ENCODE measurements at regions not wholly inside any gene's neighbourhood (a gene's known extent, or its start where the extent isn't known, plus 50 kb on each side); places are given as distances from the start of the nearest gene placed in this dataset.

GRCh38 chr2:215851696-215852095, 161.7 kb downstream of the MREG start:
- no peak for TF ChIP-seq CTCF (IDR thresholded peaks at IDR 0.05; ENCODE audit: low read depth, low read length)
- DNase-seq (ENCODE audit: low read depth in 2 of 2): no peak
- no peak overlapping the region for H3K4me3 ChIP-seq (replicated peaks in 1 of 2; ENCODE audit: low read depth in 2 of 2, low read length in 2 of 2)

- TF ChIP-seq CTCF (IDR thresholded peaks at IDR 0.05; ENCODE audit: low read depth, low read length): no peak
- no peak overlapping the region for H3K4me3 ChIP-seq (replicated peaks in 1 of 2; ENCODE audit: low read depth in 2 of 2, low read length in 2 of 2)
- DNase-seq (ENCODE audit: low read depth in 2 of 2): peak in 1 of 2 donors; percentile 81
These were observed 162.3 kb downstream of the MREG start for GRCh38 chr2:215851082-215851481.

GRCh38 chr2:215850380-215850779, 163.0 kb downstream of the MREG start:
- peak in 1 of 2 donors; percentile 75 for DNase-seq (ENCODE audit: low read depth in 2 of 2)
- no peak for TF ChIP-seq CTCF (IDR thresholded peaks at IDR 0.05; ENCODE audit: low read depth, low read length)
- no peak overlapping the region for H3K4me3 ChIP-seq (replicated peaks in 1 of 2; ENCODE audit: low read depth in 2 of 2, low read length in 2 of 2)

GRCh38 chr2:215849771-215850170, 163.6 kb downstream of the MREG start:
- no peak for TF ChIP-seq CTCF (IDR thresholded peaks at IDR 0.05; ENCODE audit: low read depth, low read length)

GRCh38 chr2:215848698-215849097, 164.7 kb downstream of the MREG start:
- TF ChIP-seq CTCF (IDR thresholded peaks at IDR 0.05; ENCODE audit: low read depth, low read length): no peak
- DNase-seq (ENCODE audit: low read depth in 2 of 2): peak in 1 of 2 donors; percentile 57
- H3K4me3 ChIP-seq (replicated peaks in 1 of 2; ENCODE audit: low read depth in 2 of 2, low read length in 2 of 2): no peak overlapping the region

More at GRCh38 chr2:215849771-215850170, 163.6 kb downstream of the MREG start:
- no peak overlapping the region for H3K4me3 ChIP-seq (replicated peaks in 1 of 2; ENCODE audit: low read depth in 2 of 2, low read length in 2 of 2)
- DNase-seq (ENCODE audit: low read depth in 2 of 2): no peak

- no peak for TF ChIP-seq CTCF (IDR thresholded peaks at IDR 0.05; ENCODE audit: low read depth, low read length)
- peak in 1 of 2 donors; percentile 68 for DNase-seq (ENCODE audit: low read depth in 2 of 2)
- no peak overlapping the region for H3K4me3 ChIP-seq (replicated peaks in 1 of 2; ENCODE audit: low read depth in 2 of 2, low read length in 2 of 2)
These were observed 165.2 kb downstream of the MREG start for GRCh38 chr2:215848146-215848545.

- H3K4me3 ChIP-seq (replicated peaks in 1 of 2; ENCODE audit: low read depth in 2 of 2, low read length in 2 of 2): no peak overlapping the region
- peak; percentile 35 to 79 for DNase-seq (ENCODE audit: low read depth in 2 of 2)
- TF ChIP-seq CTCF (IDR thresholded peaks at IDR 0.05; ENCODE audit: low read depth, low read length): no peak
These were observed 165.6 kb downstream of the MREG start for GRCh38 chr2:215847718-215848117.
